HG02970 (cell line): ENCODE measurements at regions not wholly inside any gene's neighbourhood (a gene's known extent, or its start where the extent isn't known, plus 50 kb on each side); places are given as distances from the start of the nearest gene placed in this dataset.

ENCODE experiments used
- ATAC-seq: cut with Tn5 transposase; IDR thresholded peaks from one replicate; pipeline ENCODE4 v1.9.1; 2021; ENCODE audit warnings: mild to moderate bottlenecking, moderate library complexity, moderate number of reproducible peaks; ENCODE audit not compliant: unreplicated experiment, low FRiP score

DNA sequence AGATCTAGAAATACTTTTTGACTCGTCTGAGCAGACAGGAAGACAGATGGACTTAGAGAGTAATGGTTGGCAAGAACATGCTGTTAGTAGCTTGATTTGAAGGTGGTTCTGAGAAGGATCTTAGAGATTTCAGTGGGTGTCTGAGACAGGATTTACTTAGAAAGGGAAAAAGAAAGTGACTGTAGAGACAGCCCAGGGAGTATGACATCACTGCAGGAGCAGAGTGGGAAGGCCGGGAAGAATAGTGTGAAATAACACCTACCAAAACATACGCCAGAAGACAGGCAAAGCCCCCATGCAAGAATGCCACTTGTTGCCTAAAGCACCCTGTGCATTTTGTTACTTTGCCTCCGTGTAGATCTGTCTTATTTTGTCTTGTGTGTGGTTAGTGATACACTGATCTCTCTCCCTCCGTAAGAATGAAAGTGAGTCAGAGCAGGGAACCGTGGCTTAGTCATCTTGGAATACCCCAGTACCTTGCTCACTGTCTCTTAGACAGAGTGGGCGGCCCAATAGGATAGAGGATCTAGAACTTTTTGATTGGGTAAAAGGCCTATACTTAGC lies 161.3 kb upstream of the IFNG-AS1 start:
- no peak for ATAC-seq

DNA sequence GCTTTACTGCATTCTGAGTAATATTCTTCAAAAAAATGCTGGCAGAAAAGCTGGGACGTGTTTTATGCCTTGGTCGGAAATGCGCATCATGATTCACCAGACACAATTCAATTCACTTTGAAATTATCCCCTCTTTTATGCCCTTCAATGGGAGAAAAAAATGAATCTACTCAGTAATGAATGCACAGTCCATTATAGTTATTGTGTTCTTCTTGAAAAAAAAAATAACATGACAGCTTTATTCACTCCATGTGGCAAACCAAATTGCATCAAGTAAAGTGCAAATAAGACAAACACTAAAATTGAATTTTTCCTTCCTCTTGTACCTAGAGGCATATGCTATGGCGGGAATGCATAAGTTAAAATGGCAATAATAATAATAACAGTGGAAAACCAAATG lies 159.4 kb upstream of the IFNG-AS1 start:
- ATAC-seq, result no peak

DNA sequence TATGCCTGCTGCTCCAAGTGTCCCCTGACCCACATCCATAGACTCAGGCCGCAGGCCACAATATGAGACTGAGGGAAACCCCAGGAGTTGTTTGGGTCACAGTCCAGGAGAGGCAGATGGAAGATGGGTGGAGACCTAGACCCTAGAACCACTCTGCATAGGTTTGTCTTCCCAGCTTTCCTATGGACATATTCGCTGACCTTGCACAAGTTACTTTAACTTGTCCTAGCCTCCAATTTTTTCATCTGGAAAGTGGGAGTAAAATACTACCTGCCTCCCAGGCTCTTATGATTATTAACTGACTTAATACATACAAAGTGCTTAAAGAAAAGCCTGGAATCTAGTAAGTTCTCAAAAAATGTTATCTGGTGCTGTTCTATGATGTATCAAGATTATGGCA lies 157.1 kb upstream of the IFNG-AS1 start:
- no peak for ATAC-seq

- no peak for ATAC-seq
Measured at GRCh38 chr12:67833602-67834001, 155.6 kb upstream of the IFNG-AS1 start.

DNA sequence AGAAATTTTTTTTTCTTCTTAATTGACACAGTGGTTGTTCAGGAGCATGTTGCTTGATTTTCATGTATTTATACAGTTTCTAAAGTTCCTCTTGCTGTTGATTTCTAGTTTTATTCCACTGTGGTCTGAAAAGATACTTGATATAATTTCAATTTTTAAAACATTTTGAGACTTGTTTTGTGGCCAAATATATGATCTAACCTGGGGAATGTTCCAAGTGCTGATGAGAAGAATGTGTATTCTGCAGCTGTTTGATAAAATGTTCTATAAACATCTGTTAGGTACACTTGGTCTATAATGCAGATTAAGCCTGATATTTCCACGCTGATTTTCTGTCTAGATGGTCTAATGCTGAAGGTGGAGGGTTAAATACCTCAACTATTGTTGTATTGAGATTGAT lies 151.4 kb upstream of the IFNG-AS1 start:
- no peak for ATAC-seq

DNA sequence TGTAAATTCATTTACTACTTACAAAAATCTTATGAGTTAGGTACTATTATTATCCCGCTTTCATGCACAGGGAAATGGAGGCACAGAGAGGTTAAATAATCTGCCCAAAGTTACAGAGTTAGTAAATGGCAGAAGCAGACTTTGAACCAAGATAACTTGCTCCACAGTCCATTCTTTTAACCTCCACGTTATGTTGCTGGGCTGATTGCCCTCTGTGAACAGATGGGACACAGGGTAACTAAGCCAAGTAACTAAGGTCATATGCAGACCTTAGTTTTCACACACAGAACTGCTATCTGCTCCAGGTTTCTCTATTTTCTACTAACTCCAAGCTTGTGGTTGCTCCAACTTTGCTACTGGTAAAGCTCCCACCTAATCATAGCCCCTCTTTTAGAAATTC lies 147.1 kb upstream of the IFNG-AS1 start:
- no peak for ATAC-seq

GRCh38 chr12:67843257-67843656 lies 146.0 kb upstream of the IFNG-AS1 start:
- no peak for ATAC-seq

- no peak for ATAC-seq
Measured at GRCh38 chr12:67852701-67853100, 136.5 kb upstream of the IFNG-AS1 start.

DNA sequence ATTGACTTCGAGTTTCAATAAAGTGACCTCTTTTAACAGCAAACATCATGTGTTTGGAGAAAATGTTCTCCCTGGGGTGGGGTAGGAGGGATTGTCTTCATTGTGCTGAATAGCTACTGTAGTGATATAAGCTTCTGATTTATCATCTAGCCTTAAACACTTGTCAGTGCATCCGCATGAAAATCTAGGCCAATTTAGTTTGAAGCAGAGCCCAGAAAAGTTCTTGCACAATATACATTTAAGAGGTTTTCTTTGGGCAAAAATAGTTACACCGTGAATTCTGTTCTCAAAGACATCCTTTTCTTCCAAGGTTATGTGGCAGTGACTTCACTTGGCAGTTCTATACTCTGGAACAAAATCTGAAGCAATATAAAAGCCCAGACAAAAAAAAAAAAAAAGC lies 136.0 kb upstream of the IFNG-AS1 start:
- ATAC-seq, result no peak

DNA sequence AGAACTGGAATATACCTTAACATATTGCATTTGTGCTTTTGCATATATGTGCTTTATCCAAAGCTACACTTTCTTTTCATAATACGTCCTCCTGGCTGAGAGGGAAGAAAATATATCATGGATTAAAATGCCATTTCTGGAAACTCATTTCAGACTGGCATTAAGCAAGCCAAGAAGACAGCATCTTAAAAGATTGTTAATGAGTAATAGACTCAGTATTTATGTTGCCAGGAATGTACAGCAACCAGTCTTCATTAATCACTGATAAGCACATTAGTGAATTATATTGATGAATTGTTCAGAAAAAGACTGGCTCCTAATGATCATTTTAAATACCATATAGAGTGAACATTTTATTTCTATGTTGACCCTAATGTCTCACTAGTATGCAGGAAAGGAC lies 134.9 kb upstream of the IFNG-AS1 start:
- no peak for ATAC-seq

- no peak for ATAC-seq
Measured at GRCh38 chr12:67855103-67855502, 134.1 kb upstream of the IFNG-AS1 start.

DNA sequence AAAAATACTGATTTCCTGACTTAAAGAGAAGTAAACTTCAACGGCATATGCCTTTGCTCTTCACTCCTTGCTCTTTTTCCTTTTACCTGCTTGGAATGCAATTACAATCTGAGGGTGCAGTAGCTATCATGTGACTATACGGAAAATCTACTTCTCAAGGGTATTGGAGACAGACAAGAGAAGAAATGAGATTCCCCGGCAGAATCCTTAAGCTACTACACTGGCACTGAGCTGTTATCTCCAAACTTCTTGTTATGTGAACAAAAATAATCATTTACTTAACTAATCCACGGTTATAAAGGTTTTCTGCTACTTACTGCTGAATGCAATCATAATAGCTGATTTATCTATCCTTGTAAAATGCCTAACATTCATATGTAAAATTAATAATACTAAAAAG lies 118.0 kb upstream of the IFNG-AS1 start:
- ATAC-seq, result no peak

DNA sequence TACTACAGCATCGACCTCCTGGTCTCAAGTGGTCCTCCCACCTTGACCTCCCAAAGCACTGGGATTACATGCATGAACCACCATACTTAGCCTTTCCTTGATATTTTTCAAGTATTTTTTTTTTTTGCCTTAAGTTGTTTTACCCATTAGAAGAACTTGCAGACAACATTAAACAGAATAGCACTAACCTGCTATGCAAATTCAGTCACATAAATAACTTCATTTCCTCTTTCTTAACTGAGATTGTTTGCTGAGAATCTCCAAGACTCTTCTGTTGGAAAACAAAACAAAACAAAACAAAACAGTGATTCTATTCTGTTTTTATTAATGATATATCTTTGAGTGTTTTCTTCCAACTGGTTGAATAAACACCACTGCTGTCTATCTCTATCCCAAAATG lies 115.9 kb upstream of the IFNG-AS1 start:
- no peak for ATAC-seq

DNA sequence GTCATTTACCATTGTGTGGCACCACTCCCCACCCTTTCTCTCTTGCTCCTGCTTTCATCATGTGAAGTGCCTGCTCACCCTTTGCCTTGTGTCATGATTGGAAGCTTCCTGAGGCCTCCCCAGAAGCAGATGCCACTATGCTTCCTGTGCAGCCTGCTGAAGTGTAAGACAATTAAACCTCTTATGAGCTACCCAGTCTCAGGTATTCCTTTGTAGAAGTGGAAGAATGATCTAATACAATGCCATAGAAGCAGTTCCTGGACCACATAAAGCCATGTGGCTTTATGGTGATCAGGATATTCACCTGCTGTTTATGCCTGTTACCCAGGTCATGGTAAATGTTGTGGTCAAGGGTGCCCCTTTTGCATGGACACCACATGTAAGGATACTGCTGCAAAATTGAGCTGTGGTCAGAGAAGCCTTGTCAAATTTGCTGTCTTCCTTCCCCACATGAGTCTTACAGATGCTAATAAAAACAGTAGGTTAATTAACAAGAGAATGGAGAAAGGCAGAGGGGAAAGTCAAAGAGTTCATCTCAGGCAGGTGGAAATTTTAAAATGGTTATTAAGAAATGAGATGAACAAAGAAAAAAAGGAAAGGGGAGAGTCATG lies 112.8 kb upstream of the IFNG-AS1 start:
- ATAC-seq, result no peak

DNA sequence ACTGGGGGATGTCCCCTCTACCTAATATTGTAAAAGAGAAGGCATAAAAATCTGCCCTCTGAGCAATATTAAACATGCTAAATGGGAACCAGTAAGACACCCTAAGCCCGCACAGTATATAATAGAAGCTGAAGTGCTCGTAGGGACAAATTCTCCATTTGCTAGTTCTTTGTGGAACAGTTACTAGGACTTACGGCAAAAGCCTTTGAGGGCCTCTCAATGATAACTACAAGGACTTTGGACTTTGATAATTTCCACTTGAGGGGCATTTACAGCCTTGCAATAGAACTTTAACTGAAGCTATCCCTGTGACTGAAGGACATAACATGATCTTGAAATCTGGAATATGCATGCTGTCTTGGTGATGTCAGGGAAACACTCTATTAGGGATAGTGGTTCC lies 111.5 kb upstream of the IFNG-AS1 start:
- no peak for ATAC-seq

DNA sequence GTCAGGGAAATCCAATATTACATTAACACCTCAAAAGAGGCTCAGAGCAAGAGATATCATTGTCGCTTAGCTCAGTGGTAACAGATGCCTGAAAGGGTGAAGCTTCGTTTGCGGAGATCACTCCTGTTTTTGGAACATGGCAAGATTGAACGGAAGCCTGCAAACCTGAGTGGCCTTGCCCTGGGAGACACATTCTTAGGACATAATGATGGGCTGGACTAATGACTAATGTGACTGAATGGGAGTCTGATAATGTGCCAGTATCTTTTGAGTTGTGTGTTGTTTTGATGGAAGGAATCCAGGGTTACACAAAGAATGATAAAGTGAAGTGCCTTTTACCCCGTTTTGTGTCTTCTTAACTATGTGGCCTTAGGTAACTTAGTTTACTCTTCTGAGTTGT lies 109.3 kb upstream of the IFNG-AS1 start:
- no peak for ATAC-seq

- ATAC-seq, result no peak
Measured at GRCh38 chr12:67881565-67881964, 107.7 kb upstream of the IFNG-AS1 start.

GRCh38 chr12:67884596-67884995 lies 104.7 kb upstream of the IFNG-AS1 start:
- ATAC-seq, result no peak

DNA sequence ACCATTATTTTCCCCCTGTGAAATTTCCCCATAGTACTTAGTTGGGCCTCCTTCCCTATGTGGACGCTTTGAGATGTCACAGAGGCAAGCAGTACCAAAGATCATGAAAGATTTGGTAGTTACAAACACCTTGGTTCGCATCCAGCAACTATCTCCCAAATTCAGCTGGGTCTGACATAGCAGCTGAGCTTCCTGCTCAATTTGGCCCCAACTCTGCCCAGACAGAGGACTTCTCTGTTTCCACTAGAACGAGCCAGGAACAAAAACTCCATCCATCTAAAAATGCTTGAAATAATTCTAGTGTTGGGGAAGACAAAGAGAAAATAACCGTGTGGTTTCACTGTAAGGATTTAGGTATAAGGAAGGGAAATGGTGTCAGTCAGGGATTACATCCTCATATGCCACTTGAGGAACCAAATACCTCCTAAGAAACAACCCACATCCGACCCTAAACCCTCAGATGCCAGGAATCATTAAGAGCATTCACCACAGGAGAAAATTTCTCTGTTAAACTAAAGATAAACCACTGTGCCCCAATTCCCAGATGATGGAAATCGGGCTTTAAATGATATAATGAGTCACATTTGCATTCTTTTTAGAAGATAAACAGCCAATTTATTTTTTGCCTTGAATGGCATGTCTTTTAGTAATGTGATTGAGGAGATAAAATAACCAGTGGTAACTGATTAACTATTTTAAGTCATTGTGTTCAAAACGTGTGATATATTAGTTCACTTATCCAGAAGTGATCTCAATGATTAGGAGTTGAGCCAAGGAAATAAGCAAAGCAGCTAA lies 103.7 kb upstream of the IFNG-AS1 start:
- no peak for ATAC-seq

DNA sequence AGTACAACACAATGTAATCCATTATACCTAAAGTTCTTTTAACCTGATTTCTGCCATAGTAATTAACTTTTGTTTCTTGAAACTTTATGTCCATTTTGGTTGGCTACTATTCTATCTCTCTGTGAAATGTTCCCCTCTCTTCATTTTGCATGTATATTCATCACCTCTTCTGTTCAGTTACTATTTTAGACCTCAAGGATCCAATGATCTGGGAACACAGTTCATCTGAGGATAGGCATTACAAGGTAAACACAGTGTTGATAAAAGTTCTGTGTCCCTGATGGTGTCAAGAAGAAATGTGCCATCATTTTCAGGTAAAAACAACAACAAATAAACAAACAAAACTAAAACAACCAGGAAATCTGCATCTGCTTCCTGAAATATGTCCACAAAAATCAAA lies 102.2 kb upstream of the IFNG-AS1 start:
- ATAC-seq, result no peak

DNA sequence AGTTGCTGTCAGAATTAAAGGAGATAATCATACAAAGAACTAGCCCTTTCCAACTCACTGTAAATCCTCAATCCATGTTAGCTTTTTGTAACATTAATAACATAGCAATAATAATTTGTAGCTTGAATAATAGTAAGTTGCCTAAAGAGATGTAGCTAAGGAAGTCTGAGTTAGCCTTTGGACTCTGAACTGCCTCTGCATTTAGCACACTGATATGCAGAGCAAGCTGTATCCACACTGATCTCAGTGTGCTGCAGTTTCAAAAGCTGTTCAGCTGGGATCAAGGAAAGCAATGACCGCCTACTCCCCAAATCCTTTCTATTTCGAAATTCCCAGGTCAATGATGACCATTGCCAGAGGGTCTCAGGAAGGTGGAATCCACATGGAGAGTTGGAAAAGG lies 99.3 kb upstream of the IFNG-AS1 start:
- ATAC-seq, result no peak

DNA sequence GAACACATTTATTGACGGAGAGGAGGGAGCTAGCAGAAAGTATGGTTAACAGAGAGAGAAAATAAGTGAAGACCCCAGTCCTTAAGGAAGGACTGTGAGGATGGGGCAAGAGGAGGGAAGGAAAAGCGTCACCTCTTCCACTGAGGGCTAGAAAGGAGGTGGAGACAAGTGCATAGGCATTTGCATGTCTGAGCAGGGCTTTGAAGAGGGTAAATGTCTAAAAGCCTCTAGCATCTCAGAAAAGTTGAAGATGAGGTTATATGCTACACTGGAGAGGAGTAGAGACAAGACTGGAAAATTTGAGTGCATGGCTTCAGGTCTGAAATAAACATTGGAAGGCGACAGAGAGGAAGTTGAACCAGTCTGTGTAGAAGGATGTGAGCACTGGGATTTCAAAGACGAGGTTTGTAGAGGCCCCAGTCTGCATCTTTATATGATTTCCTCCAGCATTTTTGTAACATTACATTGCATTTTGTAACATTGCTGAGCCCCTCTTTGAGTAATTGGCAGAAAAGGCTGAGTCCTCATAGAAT lies 98.5 kb upstream of the IFNG-AS1 start:
- ATAC-seq, result no peak
